T-helper 2 cell treated with Interferon-gamma antibody and Interleukin-4, amounts not matched to agents 100 ng/mL and 5 ng/mL, for 36 hours (primary cell): ENCODE measurements at regions not wholly inside any gene's neighbourhood (a gene's known extent, or its start where the extent isn't known, plus 50 kb on each side); places are given as distances from the start of the nearest gene placed in this dataset.
"Not testable (repeated sequence)": the region's sequence is repeated elsewhere in the genome, so short reads cannot be mapped to it uniquely, and the experiment has no call there.

Experiments used
- intact Hi-C: fragments of 100-400 bp; cut with micrococcal nuclease; formaldehyde crosslinking; loops from one replicate; pipeline ENCODE4 v1.15.1; 2023

DNA sequence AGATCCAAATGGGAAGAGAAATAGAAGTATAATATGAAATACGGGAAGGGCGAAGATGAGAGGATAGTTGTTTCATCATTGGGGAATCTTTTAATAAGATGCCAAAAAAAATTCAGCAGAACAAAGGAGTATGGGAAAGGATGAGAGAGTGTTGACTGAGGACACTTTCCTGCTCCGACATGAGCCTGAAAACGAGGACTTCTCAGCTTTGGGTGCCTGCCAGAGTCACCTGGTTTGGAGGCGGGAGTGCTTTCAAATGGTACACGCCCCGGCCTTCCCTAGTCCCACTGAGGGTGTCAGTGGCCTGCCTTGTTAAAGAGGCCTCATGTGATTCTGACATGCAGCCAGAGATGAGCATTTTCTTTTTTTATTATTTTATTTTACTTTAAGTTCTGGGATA is 250.9 kb downstream of the ANKRD60 start:
- intact Hi-C loops = no loop called here

DNA sequence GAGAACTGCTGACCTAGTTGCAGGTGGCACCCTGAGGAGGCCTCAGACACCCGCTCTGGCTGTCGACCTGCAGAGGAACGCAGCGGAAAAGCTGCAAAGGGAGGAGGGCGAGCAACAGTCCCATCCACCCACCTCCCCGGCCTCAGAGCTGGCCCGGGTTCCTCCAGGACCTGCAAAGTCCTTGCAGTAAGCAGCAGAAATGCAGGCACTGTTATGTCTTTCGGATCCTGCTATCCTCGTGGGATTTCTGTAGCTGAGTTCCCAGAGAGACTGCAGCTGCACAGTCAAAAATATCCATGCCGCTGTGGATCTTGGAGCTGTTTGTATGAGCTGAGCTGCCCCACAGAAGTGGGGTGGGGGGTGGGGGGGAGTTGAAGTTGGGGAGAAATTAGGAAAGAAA is 251.3 kb downstream of the ANKRD60 start:
- intact Hi-C loops = no loop called here

GRCh38 chr20:57974863-57975262 is 253.6 kb downstream of the ANKRD60 start:
- intact Hi-C loops = no loop called here

- intact Hi-C loops = no loop called here
These were observed 254.6 kb downstream of the ANKRD60 start for GRCh38 chr20:57973886-57974285.

DNA sequence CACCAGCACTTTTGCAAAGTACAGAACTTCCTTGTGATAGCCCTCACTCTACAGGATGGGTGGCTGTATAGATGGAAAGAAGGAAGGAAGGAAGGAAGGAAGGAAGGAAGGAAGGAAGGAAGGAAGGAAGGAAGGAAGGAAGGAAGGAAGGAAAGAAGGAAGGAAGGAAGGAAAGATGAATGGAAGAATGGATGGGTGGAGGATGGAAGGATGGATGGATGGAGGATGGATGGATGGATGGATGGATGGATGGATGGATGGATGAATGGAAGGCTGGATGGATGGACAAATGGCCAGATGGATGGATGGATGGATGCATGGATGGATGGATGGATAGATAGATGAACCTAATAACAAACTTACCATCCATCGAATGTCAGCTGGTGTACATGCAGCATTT is 256.9 kb downstream of the ANKRD60 start:
- intact Hi-C loops = not testable (repeated sequence)

GRCh38 chr20:57970856-57971255 is 257.6 kb downstream of the ANKRD60 start:
- intact Hi-C loops = no loop called here

- intact Hi-C loops = no loop called here
These were observed 258.3 kb downstream of the ANKRD60 start for GRCh38 chr20:57970116-57970515.

DNA sequence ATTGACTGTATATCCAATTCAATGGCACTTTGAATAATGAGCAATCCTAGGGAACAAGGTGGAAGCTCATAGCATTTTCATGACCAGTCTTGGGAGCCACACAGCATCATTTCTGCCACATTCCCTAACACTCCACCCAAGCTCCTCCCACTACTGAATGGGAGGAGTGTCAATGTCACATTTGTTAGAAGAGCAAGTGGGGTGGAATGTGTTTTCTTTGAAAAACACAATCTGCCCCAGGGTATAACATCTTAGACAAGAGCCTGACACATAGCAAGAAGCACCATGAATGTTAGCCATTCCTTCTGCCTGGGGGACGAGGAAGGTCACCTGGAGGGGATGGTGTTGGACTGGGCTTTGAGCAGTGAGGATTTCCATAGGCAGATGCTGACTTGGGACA is 258.3 kb upstream of the PMEPA1 start:
- intact Hi-C loops = no loop called here

DNA sequence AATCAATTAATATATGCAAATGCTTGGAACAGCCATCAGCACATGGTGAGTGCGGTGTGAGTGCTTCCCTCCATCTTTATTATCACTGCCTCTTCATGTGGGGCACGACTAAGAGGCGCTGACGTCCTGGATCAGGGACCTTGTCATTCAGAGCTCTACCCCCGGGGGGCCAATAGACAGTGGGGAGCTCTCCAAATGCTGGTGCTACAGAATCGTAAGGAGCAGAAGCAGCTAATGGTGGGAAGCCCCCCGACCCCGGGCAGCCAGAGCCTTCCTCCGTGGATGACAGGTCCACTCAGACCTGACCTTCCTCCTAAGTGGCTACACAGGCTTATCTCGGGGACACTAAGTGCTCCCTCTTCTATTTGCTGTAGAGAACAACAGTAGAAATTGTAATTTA is 257.5 kb upstream of the PMEPA1 start:
- intact Hi-C loops = no loop called here

DNA sequence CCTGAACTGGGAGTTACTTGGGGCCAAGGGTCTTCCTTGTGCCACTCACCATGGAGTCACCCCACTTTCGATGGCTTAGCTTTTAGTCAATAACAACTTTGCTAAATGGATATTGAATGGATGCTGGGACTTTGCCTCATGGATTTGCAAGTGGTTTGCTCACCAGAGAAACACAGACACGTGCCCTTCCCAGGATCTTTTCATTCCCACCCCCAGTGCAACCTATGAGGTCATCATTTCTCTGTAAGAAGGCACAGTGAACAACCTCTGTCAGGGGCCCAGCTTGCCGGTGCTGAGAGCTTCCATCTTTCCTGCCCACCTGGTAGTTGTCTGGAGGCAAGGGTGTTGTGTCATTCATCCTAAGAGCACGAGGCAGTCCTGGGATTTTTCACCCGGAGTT is 256.8 kb upstream of the PMEPA1 start:
- intact Hi-C loops = no loop called here

DNA sequence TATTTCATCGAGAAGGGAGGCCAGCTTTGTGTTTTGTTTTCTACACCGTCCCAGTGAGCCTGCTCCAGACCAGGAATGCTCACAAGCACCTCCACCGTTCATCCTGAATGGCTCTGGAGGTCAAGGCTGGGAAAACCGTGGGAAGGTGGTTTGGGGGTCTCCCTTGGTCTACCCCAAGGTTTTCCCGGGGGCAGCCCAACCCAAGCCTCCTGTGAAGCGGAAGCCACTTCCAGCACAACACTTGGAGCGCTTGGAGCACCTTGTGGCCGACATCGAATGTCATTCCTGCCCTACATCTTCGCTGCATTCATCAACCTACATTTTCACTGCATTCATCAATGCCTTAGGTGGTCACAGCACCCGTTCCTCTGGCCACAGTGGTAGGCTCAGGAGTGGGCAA is 255.6 kb upstream of the PMEPA1 start:
- intact Hi-C loops = no loop called here

DNA sequence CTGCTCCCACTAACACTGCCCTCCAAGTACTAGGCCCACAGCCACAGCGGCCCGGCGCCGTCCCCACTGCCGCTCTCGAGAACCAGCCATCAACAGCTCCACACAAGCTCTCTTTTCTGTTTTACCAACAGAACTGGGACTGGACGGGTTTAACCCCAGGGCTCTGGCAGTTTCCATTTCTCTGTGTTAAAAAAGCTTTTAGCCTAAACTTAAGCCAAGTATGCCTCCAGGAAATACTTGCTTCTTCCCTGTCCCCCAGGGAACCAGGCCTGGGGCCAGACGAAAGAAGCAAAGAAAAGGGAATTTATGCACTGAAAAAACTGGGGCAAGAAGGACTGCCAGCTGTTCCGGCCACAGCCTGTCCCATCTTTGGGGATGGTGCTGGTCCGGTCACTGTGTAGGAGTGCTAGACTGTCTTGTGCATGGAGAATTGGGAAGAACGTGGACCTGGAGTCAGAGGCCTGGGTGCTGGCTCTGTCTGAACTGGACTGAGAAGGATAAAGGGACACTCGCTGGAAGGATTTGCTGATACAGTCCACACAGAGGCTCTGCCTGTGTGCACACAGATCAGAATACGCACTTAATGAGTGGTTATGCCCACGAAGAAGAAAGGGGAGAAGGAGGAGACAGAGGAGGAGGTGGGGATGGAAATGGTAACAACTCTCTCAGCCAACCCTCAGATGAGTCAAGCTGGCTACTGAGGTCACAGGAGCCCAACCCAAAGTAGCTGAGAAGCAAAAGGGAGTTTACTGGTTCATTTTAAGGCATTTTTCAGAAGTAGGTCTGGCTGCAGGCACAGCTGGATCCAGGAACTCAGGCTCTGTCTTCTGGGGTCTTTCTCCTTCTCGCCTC is 254.4 kb upstream of the PMEPA1 start:
- intact Hi-C loops = no loop called here

DNA sequence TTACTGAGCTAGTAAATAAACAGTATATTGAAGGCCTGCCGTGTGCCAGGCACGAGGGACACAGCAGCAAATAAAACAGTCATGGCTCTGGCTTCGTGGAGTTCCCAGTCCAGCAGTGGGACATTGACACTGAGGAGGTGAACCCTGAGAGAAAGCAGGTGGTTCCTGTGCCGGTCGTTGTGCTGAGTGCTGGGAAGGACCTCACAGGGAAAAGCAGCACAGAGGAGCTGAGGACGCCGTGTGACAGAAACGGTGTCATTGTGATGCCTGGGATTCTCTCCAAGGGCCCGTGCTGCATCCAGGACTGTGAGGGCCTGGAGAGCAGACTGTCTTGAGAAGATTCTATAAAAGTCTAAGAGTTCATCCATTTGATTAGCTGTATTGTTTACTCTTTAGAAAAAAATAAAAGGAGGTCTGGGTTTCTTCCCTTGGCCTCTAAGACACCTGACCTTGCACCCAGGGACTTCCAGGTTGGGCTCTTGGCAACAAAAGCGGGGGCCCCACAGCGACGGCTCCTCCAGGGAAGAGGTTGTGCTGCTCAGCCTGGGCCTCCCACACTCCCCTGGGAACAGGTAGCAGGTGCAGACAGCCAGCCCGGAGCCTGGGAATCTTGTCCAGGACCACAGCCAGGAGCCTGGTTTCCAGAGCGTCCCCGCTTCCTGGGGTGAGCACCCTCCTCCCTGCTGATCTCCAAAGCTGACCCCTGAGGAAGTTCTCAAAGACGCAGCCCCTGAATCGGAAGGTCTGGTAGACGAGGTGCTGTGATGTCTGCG is 251.2 kb upstream of the PMEPA1 start:
- intact Hi-C loops = no loop called here

- intact Hi-C loops = no loop called here
These were observed 249.8 kb upstream of the PMEPA1 start for GRCh38 chr20:57959589-57959988.

GRCh38 chr20:57959018-57959417 is 249.2 kb upstream of the PMEPA1 start:
- intact Hi-C loops = no loop called here

- intact Hi-C loops = no loop called here
These were observed 248.2 kb upstream of the PMEPA1 start for GRCh38 chr20:57958050-57958420.

GRCh38 chr20:57957411-57958049 is 247.7 kb upstream of the PMEPA1 start:
- intact Hi-C loops = no loop called here

DNA sequence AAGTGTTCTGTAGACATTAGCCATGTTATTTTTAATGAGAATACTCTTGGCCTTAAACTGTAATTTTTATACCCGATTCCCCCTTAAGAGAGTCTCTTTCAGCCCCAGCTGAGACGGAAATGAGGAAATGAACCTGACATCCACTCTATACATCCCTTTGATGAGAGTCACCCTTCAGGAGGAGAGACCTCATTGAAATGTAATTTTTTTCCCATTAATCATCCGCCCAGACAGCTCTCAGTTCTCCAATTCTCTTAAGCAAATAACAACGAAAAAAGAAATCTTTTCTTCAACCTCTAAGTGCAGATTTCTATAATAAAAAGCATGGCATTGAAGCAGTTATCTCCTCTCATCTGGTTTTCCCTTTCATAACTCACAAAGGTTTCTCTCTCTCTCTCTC is 243.8 kb upstream of the PMEPA1 start:
- intact Hi-C loops = no loop called here

GRCh38 chr20:57952136-57952535 is 242.3 kb upstream of the PMEPA1 start:
- intact Hi-C loops = no loop called here

DNA sequence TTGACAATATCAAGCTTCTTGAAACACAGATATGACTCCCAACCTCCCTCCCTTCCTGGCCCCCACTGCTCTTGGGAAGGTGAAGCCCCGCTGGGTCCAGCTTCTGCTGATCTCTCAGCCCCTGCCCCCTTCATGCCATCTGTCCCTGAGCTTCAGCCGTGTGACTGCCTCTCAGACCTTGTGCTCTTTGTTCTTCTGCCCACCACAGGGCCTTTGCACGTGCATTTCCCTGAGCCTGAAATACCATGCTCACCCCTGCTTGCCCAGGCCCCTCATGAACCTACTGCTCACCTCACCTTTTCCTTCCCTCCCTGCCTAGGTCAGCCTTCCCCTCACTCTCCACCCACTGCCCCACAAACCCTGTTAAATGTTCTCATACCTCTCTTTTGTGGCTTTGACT is 241.7 kb upstream of the PMEPA1 start:
- intact Hi-C loops = no loop called here

- intact Hi-C loops = no loop called here
These were observed 241.1 kb upstream of the PMEPA1 start for GRCh38 chr20:57950764-57951485.
